HG02870 (cell line): ENCODE measurements at regions not wholly inside any gene's neighbourhood (a gene's known extent, or its start where the extent isn't known, plus 50 kb on each side); places are given as distances from the start of the nearest gene placed in this dataset.

Experiments used
- ATAC-seq: cut with Tn5 transposase; IDR thresholded peaks from one replicate; pipeline ENCODE4 v1.9.1; 2021; ENCODE audit warnings: mild to moderate bottlenecking, moderate library complexity; ENCODE audit not compliant: unreplicated experiment

DNA sequence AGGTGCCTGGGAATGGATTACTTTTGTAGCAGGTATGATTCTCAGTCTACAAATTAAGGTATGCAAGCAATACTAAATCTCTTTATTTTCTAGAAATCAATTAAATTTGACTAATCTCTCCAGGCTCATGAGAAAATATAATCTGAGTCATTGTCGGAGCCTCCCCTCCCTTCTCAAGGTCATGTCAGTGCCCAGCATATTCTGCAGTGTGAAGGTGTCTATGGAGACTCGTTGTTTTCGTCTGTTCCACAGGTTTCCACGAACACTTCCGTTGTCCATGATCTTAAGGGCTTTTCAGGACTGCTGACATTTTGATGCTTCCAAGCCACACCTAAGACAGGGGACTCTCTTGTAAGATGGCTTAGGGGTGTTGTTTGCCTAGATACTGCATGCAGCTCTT lies 56.6 kb upstream of the SCOC start:
- no peak for ATAC-seq

DNA sequence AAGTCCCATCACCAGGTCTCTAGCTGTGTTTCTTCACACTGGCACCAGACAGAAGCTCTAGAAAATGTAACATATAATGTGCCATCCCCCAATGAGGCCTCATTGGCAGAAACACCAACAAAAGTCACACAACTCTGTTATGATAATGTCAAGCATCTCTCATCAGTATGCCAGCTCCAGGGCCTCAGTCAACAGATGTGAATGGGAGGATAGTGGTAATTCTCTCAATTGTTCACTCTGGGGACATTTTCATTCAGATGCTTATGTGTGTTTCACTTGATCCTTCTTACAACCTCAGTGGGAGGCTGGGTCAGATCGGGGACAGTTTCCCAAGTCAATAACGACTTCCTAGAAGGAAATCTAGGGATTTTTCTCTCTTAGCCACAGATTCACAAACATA lies 57.5 kb upstream of the SCOC start:
- ATAC-seq: no peak

GRCh38 chr4:140315438-140315837 lies 58.0 kb upstream of the SCOC start:
- no peak for ATAC-seq

DNA sequence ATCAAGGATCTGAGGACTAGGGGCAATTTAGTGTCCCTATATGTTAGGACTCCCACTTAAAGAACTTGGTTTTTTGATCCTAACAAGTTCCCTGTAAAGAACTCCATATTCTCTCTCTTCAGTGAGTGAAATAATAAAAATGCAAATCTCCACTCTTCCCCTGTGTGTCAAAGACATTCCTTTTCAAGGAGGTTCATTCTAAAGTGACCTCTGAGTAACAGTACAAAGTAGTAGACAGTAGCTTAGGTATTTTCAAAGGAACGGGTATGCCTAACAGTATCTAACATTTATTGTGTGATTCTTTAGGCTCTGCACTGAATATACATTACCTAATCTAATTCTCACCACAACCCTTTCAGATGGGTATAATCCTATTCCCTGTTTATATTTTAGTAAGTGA lies 58.4 kb upstream of the SCOC start:
- no peak for ATAC-seq

- ATAC-seq: no peak
Measured at GRCh38 chr4:140312100-140312499, 61.3 kb upstream of the SCOC start.

GRCh38 chr4:140311257-140311835 lies 62.1 kb upstream of the SCOC start:
- ATAC-seq: no peak

GRCh38 chr4:140309124-140309870 lies 64.1 kb upstream of the SCOC start:
- ATAC-seq: no peak

- no peak for ATAC-seq
Measured at GRCh38 chr4:140308366-140309123, 64.9 kb upstream of the SCOC start.

- ATAC-seq: no peak
Measured at GRCh38 chr4:140305053-140305452, 68.4 kb upstream of the SCOC start.

DNA sequence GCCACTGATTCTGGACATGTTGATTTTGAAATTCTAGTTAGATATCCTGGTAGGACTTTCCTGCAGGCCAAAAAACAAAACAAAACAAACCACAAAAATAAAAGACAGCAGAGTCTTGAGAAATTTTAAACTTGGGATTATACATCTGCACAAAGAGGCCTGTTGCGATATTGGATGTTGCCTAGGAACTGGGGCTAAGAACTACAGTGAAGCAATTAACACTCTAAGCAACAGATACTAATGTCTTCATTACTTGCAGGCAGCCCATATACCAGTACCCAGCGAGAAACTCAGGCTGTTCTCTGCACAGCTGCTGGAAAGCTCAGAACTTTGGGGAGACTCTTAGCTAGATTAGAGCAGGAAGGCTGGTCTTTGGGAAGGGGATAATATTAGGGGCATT lies 69.1 kb upstream of the SCOC start:
- ATAC-seq: no peak

GRCh38 chr4:140302151-140302859 lies 71.1 kb upstream of the SCOC start:
- no peak for ATAC-seq

DNA sequence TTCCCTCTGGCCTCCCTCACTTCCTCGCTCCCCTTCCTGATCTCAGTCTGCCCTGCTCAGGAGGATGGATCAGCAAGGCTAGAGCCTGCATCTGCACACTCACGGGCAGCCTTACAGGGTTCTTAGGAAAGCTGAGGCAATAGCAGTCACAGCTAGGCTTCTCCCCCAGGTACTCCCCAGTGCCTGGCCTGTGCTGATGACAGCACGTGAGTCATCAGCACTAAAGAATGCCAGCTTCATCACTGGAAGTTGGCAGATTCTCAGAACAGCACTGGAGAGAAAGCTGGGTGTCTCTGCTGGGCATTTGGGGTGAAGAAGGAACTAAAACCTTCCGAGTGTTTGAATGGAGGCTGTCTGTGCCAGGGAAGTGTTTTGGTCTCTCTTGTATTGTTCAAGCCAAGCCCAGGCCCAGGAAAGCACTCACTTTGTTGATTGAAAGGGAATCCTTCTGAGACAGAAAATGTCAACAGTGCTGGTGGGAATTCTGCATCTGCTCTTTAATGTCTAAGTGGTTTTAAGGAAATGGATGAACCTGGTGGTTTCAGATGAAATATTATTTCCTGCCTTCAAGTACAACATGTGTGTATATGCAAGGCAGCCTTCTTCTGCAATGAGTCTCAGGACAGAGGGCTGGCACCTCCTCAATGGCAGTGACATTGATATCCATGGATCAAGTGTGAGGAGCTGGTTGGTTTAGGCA lies 73.0 kb upstream of the SCOC start:
- ATAC-seq: no peak

- no peak for ATAC-seq
Measured at GRCh38 chr4:140298001-140298400, 75.4 kb upstream of the SCOC start.

- no peak for ATAC-seq
Measured at GRCh38 chr4:140297221-140297570, 76.2 kb upstream of the SCOC start.

DNA sequence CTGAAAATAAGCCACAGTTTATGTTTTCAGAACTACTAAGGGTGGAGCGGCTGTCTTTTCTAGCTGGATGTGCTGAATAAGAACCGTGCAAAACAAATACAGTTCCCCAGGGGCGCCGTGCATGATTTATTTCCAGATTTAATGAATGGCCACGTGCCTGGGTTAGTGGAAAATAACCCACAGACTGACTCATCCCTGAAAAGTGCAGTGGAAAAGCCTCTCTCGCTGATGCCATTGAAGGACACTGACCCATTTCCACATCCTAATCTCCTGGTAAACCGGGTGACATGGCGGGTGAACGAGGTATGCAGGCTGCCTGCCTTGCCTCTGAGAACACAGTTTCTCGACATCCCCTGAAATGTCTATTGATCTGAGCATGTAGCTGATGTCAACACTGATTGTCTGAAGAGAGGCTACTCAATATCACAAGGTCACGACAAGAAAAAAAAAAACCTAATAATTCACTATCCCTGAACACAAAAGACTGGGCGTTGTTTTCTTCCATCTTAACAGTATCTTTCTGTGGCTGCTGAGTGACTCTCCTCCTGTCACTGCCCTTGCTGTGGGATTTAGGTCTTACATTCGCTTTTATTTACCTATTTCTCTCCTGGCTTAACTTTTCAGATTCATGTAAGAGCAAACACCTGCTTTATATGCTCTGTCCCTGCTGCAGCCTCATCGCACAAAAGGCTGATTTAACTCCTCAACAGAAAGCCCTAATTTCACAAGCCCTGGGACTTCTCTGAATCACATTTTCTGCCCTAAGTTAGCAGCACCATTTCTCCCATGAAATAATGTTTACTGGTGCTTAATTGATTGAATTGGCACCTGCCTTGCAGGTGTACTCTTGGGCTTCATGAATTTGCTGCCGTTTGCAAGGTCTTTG lies 76.9 kb upstream of the SCOC start:
- no peak for ATAC-seq

- ATAC-seq: no peak
Measured at GRCh38 chr4:140293979-140294378, 79.5 kb upstream of the SCOC start.

- ATAC-seq: no peak
Measured at GRCh38 chr4:140291259-140291658, 82.2 kb upstream of the SCOC start.

DNA sequence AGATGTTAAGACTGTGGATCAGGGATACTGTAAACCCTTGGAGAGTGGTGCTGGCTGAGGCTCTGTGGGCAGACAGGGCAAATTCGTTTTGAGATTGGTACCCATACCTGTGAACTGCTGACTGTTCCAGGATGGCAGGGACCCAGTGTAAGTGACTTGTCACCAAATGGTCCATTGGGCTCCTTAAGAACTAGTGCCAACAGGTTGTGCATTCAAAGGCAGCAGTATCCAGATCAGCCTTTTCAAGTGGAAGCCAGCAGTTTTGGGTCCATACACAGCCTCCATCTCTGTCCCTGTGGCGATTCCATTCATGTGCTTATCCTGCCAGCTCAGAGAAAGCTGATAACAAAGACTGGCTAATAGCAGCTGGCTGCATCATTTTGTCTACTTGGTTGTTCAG lies 84.0 kb upstream of the SCOC start:
- no peak for ATAC-seq

GRCh38 chr4:140286456-140286855 lies 87.0 kb upstream of the SCOC start:
- no peak for ATAC-seq

- ATAC-seq: no peak
Measured at GRCh38 chr4:140284456-140284855, 89.0 kb upstream of the SCOC start.
